ENCODE measurements at regions not wholly inside any gene's neighbourhood (a gene's known extent, or its start where the extent isn't known, plus 50 kb on each side); places are given as distances from the start of the nearest gene placed in this dataset.

DNA sequence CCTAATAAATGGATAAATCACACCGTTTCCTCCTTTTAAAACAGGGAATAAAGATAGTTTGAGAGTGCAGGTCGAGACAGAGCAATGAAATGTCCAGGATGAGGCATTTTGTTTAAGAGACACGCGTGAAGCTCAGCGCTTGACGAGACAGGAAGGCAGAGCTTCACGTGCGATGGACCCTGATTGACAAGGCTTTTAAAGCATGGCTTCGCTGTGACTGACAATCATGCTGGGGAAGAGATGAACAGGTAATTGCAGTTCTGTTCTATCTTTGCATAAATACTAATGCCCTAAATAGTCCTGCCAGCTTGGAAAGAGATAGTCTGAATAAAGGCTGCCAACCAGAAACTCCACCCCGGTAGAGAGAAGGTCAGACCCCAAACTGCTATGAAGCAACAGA, 442.3 kb upstream of the PFKP start:
- no peak for TF ChIP-seq POLR2A (IDR thresholded peaks at IDR 0.05)
- TF ChIP-seq, protein P1, sequence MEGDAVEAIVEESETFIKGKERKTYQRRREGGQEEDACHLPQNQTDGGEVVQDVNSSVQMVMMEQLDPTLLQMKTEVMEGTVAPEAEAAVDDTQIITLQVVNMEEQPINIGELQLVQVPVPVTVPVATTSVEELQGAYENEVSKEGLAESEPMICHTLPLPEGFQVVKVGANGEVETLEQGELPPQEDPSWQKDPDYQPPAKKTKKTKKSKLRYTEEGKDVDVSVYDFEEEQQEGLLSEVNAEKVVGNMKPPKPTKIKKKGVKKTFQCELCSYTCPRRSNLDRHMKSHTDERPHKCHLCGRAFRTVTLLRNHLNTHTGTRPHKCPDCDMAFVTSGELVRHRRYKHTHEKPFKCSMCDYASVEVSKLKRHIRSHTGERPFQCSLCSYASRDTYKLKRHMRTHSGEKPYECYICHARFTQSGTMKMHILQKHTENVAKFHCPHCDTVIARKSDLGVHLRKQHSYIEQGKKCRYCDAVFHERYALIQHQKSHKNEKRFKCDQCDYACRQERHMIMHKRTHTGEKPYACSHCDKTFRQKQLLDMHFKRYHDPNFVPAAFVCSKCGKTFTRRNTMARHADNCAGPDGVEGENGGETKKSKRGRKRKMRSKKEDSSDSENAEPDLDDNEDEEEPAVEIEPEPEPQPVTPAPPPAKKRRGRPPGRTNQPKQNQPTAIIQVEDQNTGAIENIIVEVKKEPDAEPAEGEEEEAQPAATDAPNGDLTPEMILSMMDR (IDR thresholded peaks at IDR 0.05), result no peak
- TF ChIP-seq EP300 (IDR thresholded peaks at IDR 0.05), result no peak
